Fibroblast of lung (primary cell): ENCODE measurements at regions not wholly inside any gene's neighbourhood (a gene's known extent, or its start where the extent isn't known, plus 50 kb on each side); places are given as distances from the start of the nearest gene placed in this dataset.

ENCODE experiments used
- EZH2 ChIP-seq: IDR thresholded peaks from 2 replicates; pipeline ENCODE4 v1.5.1; 2012; ENCODE audit warnings: low read length, control low read depth, mild to moderate bottlenecking; ENCODE audit errors: missing control alignments
- TF ChIP-seq, protein P1 (sequence below), 2 donors: IDR thresholded peaks in 1 of 2; conservative IDR thresholded peaks in 1 of 2; 1 replicate in 1 of 2; 2 replicates in 1 of 2; pipeline ENCODE4 v1.5.1; 2011 to 2012; ENCODE audit warnings: low read length in 2 of 2, control low read depth in 1 of 2, inconsistent platforms in 1 of 2, low read depth in 1 of 2, mild to moderate bottlenecking in 1 of 2

DNA sequence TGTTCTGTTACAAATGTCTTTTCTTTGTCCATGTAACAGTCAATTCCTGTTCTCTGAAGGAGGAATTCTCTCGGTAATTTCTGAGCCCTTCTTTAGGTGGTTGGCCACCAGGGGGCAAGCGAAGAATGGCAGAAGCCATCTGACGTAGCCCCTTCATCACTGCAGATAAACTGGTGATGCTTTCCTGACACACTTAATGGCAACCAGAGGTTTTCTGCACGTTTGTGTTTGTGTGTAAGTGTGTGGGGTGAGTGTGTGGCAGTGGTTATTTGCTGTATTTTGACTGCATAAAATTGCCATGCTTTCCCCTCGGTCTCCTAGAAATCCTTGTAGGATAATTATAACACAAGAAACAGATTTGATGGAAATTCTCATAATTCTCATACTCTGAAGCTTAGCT lies 64.8 kb upstream of the STOX2 start:
- no peak for TF ChIP-seq EZH2
- TF ChIP-seq, protein P1, sequence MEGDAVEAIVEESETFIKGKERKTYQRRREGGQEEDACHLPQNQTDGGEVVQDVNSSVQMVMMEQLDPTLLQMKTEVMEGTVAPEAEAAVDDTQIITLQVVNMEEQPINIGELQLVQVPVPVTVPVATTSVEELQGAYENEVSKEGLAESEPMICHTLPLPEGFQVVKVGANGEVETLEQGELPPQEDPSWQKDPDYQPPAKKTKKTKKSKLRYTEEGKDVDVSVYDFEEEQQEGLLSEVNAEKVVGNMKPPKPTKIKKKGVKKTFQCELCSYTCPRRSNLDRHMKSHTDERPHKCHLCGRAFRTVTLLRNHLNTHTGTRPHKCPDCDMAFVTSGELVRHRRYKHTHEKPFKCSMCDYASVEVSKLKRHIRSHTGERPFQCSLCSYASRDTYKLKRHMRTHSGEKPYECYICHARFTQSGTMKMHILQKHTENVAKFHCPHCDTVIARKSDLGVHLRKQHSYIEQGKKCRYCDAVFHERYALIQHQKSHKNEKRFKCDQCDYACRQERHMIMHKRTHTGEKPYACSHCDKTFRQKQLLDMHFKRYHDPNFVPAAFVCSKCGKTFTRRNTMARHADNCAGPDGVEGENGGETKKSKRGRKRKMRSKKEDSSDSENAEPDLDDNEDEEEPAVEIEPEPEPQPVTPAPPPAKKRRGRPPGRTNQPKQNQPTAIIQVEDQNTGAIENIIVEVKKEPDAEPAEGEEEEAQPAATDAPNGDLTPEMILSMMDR (conservative IDR thresholded peaks at IDR 0.05 in 1 of 2, IDR thresholded peaks at IDR 0.05 in 1 of 2; ENCODE audit: low read depth in 1 of 2, low read length in 2 of 2): peak; percentile 88 to 92
